Suprapubic skin (tissue), 4 donors: ENCODE measurements at regions not wholly inside any gene's neighbourhood (a gene's known extent, or its start where the extent isn't known, plus 50 kb on each side); places are given as distances from the start of the nearest gene placed in this dataset.

Experiments used
- DNase-seq, 2 donors: peaks; one replicate each; pipeline ENCODE4 v3.0.0-alpha.2; 2019; ENCODE audit warnings: low spot score in 2 of 2
- H3K27ac ChIP-seq: fragments of 200-600 bp; sonication (generic); one replicate; pipeline ENCODE4 v1.5.1; 2019
- H3K27me3 ChIP-seq: fragments of 200-600 bp; sonication (generic); one replicate; pipeline ENCODE4 v1.5.1; 2019
- H3K36me3 ChIP-seq: fragments of 200-600 bp; sonication (generic); one replicate; pipeline ENCODE4 v1.5.1; 2019
- H3K4me1 ChIP-seq: fragments of 200-600 bp; sonication (generic); one replicate; pipeline ENCODE4 v1.5.1; 2019
- H3K4me3 ChIP-seq: fragments of 200-600 bp; sonication (generic); one replicate; pipeline ENCODE4 v1.5.1; 2019; ENCODE audit warnings: mild to moderate bottlenecking
- H3K9me3 ChIP-seq: fragments of 200-600 bp; sonication (generic); one replicate; pipeline ENCODE4 v1.5.1; 2019
- EP300 ChIP-seq: sonication (generic); formaldehyde crosslinking; IDR thresholded peaks from one replicate; pipeline ENCODE4 v1.6.1; 2017; ENCODE audit warnings: antibody characterized with exemption
- POLR2A ChIP-seq, 2 donors: fragments of 450-650 bp; IDR thresholded peaks; one replicate each; pipeline ENCODE4 v1.6.1; 2017; ENCODE audit warnings: antibody characterized with exemption in 2 of 2, mild to moderate bottlenecking in 2 of 2, moderate library complexity in 2 of 2
- POLR2AphosphoS5 ChIP-seq, 3 donors: sonication (generic); formaldehyde crosslinking; IDR thresholded peaks; one replicate each; pipeline ENCODE4 v1.6.1; 2017; ENCODE audit warnings: antibody characterized with exemption in 3 of 3
- WGBS: methylation state at CpG from one replicate; pipeline ENCODE4 v1.1.5; 2018; 5-methylcytosine and 5-hydroxymethylcytosine counted together
- TF ChIP-seq, protein P1 (sequence below), 2 donors: fragments of 200-600 bp in 1 of 2; fragments of 450-650 bp in 1 of 2; sonication (generic) in 1 of 2; IDR thresholded peaks; one replicate each; pipeline ENCODE4 v1.5.1; 2016 to 2019; ENCODE audit warnings: antibody characterized with exemption in 2 of 2, mild to moderate bottlenecking in 1 of 2, moderate library complexity in 1 of 2

DNA sequence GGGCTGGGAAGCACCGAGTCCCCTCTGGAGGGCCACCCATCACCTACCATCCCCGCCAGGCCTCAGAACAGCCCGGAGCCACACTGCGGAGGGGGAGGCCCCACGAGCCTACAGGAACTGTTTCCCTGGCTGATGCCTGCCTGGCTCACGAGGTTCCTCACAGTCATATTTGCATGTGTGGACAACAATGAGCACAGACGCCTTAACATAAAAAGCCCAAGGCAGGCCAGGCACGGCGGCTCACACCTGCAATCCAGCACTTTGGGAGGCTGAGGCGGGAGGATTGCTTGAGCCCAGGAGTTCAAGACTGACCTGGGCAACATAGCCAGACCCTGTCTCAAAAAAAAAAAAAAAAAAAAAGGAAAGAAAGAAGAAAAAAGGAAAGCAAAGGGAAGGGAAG lies 125.9 kb downstream of the FAM53A start:
- 36% methylated on average over 7 of the region's 10 CpGs for WGBS
- Histone ChIP-seq H3K4me1 (peaks cover 7% of the 10 kb centered on the region), H3K36me3 (no peaks in the 10 kb centered on the region), H3K27me3 (peaks cover 96% of the 10 kb centered on the region), H3K4me3 (no peak overlapping the region), H3K27ac (no peak overlapping the region), H3K9me3 (no peaks in the 10 kb centered on the region)
- no peak for DNase-seq
- no peak for TF ChIP-seq EP300
- TF ChIP-seq POLR2A (IDR thresholded peaks at IDR 0.05), result no peak

DNA sequence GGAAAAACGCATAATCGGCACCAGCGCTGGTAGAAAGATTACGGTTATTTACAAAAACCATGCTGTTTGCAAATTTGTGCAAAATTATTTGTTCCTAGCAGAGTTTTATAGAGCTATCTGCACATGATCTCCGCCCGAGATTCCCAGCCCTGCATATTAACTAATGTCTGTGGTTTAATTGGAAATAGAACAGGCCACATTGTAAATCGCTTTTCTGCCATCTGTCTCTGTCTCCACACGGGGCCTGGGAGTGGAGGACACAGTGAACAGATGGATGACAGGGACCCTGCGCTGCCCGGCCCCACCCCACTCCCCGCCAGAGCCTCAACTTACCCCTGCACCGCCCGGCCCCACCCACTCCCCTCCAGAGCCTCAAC lies 126.9 kb downstream of the FAM53A start:
- H3K36me3 ChIP-seq, result no peaks in the 10 kb centered on the region
- no peak for DNase-seq
- no peaks in the 10 kb centered on the region for H3K9me3 ChIP-seq
- peaks cover 96% of the 10 kb centered on the region for H3K27me3 ChIP-seq
- WGBS, result 47% methylated on average over 10 of the region's 13 CpGs
- H3K27ac ChIP-seq, result no peak overlapping the region
- TF ChIP-seq, protein P1, sequence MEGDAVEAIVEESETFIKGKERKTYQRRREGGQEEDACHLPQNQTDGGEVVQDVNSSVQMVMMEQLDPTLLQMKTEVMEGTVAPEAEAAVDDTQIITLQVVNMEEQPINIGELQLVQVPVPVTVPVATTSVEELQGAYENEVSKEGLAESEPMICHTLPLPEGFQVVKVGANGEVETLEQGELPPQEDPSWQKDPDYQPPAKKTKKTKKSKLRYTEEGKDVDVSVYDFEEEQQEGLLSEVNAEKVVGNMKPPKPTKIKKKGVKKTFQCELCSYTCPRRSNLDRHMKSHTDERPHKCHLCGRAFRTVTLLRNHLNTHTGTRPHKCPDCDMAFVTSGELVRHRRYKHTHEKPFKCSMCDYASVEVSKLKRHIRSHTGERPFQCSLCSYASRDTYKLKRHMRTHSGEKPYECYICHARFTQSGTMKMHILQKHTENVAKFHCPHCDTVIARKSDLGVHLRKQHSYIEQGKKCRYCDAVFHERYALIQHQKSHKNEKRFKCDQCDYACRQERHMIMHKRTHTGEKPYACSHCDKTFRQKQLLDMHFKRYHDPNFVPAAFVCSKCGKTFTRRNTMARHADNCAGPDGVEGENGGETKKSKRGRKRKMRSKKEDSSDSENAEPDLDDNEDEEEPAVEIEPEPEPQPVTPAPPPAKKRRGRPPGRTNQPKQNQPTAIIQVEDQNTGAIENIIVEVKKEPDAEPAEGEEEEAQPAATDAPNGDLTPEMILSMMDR (IDR thresholded peaks at IDR 0.05), result no peak
- no peak for TF ChIP-seq EP300
- TF ChIP-seq POLR2A (IDR thresholded peaks at IDR 0.05), result no peak
- no peak for TF ChIP-seq POLR2AphosphoS5 (IDR thresholded peaks at IDR 0.05)
- H3K4me1 ChIP-seq, result peaks cover 7% of the 10 kb centered on the region
- H3K4me3 ChIP-seq, result no peak overlapping the region

DNA sequence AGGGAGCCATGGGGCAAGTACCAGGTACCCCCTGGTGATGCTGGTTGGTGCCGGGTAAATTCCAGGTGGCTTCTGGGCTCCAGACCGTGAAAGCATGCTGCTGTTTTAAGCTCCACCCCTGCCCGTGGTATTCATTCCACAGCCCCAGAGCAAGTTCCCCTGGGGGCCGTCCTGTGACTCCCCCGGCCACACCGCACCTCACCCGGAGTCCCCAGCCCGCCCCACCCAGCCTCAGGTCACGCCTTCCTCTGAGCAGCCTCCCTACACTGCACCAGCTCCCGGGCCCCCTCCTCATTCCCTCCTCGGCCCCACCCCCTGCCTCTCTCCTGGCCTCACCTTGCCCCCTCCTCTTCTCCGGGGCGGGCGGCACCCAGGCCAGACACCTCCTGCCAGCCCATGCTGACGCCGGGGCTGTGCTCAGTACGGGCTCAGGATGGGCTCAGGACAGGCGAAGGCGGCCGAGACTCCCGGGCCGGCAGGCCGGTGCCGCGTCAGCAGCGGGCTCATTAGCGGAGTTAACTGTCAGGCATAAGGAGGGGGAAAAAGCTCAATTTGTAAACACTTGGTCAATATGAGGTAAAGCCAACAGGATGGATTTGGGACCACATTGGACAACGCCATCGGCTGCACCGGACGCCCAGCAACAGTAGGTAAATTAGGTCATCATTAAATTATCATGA lies 127.4 kb downstream of the FAM53A start:
- Histone ChIP-seq H3K36me3 (no peaks in the 10 kb centered on the region), H3K4me3 (no peak overlapping the region), H3K27me3 (peaks cover 92% of the 10 kb centered on the region), H3K9me3 (no peaks in the 10 kb centered on the region), H3K27ac (no peak overlapping the region), H3K4me1 (peaks cover 7% of the 10 kb centered on the region)
- DNase-seq, result no peak
- 12% methylated on average over 20 of the region's 31 CpGs for WGBS
- no peak for TF ChIP-seq POLR2AphosphoS5 (IDR thresholded peaks at IDR 0.05)
- TF ChIP-seq POLR2A (IDR thresholded peaks at IDR 0.05), result no peak
- no peak for TF ChIP-seq EP300
- TF ChIP-seq, protein P1 (IDR thresholded peaks at IDR 0.05), result no peak

DNA sequence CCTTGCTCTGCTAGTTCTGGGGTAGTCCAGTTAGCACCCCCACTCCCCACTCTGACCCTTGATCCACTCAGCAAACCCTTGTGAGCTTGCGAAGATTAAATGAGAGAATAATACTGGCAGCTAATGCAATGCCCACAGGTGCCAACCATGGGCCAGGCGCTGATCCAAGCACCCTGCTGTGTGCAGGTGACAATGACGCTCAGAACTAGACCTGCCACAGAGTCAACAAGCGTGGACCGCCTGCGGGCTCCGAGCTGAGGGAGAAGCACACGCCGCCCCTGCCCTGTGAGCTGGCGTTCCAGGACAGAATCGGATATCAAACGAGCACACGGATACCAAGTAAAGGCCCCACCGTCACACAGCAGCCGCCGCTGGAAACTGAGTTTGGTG lies 129.2 kb downstream of the FAM53A start:
- 65% methylated on average over 15 of the region's 16 CpGs for WGBS
- no peaks in the 10 kb centered on the region for H3K36me3 ChIP-seq
- peaks cover 7% of the 10 kb centered on the region for H3K4me1 ChIP-seq
- DNase-seq, result no peak
- H3K9me3 ChIP-seq, result no peaks in the 10 kb centered on the region
- TF ChIP-seq, protein P1 (IDR thresholded peaks at IDR 0.05), result no peak
- TF ChIP-seq EP300 (no peak), POLR2A (IDR thresholded peaks at IDR 0.05) (no peak), POLR2AphosphoS5 (IDR thresholded peaks at IDR 0.05) (no peak)
- no peak overlapping the region for H3K4me3 ChIP-seq
- no peak overlapping the region for H3K27ac ChIP-seq
- peaks cover 89% of the 10 kb centered on the region for H3K27me3 ChIP-seq

DNA sequence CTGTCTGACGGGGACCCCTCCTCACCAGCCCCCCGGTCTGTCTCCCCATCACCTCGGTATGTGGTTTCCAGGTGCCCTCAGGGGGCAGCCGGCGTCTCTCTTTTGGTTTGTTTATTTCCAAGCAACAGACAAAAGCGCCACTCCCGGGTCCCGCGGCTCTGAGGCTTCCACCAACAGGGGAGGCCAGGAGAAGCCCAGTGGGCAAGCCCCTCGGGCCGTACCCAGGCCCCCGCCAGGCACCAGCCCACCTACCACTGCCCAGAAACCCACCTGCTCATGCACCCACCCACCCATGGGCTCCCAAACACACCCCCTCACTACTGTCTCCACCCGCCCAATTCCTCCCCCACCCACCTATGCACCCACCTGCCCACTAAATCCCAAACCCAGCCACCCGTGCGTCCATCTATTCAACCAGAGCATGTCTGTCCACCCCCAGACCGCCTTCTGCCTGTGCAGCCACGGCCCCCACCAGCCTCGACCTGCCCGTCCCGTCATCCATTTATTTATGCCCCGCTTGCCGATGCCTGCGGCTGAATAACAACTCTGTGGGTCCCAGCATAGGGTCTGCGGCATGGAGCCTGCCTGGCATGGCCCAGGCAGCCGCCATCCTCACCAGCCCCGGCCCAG lies 129.8 kb downstream of the FAM53A start:
- Histone ChIP-seq H3K4me3 (no peak overlapping the region), H3K27me3 (peaks cover 87% of the 10 kb centered on the region), H3K9me3 (no peaks in the 10 kb centered on the region), H3K36me3 (no peaks in the 10 kb centered on the region), H3K27ac (no peak overlapping the region), H3K4me1 (peaks cover 8% of the 10 kb centered on the region)
- 49% methylated on average over 26 of the region's 26 CpGs for WGBS
- no peak for DNase-seq
- TF ChIP-seq, protein P1 (IDR thresholded peaks at IDR 0.05), result no peak
- no peak for TF ChIP-seq POLR2A (IDR thresholded peaks at IDR 0.05)
- no peak for TF ChIP-seq POLR2AphosphoS5 (IDR thresholded peaks at IDR 0.05)
- no peak for TF ChIP-seq EP300
